Testis (tissue), 2 donors: ENCODE measurements at regions not wholly inside any gene's neighbourhood (a gene's known extent, or its start where the extent isn't known, plus 50 kb on each side); places are given as distances from the start of the nearest gene placed in this dataset.

Experiments used
- CTCF ChIP-seq, 3 experiments: fragments of 450-650 bp in 2 of 3; fragments of 200-600 bp in 1 of 3; sonication (generic) in 1 of 3; IDR thresholded peaks; one replicate each; pipeline ENCODE4 v1.5.1; 2016 to 2019; ENCODE audit warnings: antibody characterized with exemption in 3 of 3, mild to moderate bottlenecking in 2 of 3, moderate library complexity in 1 of 3
- POLR2A ChIP-seq: fragments of 450-650 bp; IDR thresholded peaks from one replicate; pipeline ENCODE4 v1.6.1; 2017; ENCODE audit warnings: antibody characterized with exemption, mild to moderate bottlenecking, moderate library complexity

GRCh38 chr14:37745657-37746056, 150.2 kb downstream of the TTC6 start:
- no peak for TF ChIP-seq CTCF (IDR thresholded peaks at IDR 0.05)
- TF ChIP-seq POLR2A = no peak
